ENCODE measurements at regions not wholly inside any gene's neighbourhood (a gene's known extent, or its start where the extent isn't known, plus 50 kb on each side); places are given as distances from the start of the nearest gene placed in this dataset.
"Not testable (repeated sequence)": the region's sequence is repeated elsewhere in the genome, so short reads cannot be mapped to it uniquely, and the experiment has no call there.

DNA sequence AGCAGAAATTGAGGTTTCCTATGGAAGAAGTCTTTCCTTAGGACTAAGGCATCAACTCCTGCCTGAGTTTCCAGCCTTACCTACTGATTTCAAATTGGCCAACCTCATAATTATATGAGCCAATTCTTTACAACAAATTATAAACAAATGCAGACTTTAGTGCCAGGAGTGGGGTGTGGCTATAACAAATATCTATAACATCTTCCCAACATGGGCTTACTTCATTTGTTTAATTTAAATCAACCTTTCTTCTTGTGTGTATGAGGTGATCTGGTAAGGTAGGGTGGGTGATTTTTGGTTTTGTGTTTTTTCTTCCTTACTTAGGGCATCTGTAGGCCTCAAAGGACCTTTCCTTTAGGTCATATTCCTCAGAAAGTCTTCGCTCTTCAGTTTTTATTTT is 354.9 kb downstream of the SHANK2 start:
- no peaks in the 10 kb centered on the region for H3K36me3 Mint-ChIP-seq (ENCODE audit: low read depth)

DNA sequence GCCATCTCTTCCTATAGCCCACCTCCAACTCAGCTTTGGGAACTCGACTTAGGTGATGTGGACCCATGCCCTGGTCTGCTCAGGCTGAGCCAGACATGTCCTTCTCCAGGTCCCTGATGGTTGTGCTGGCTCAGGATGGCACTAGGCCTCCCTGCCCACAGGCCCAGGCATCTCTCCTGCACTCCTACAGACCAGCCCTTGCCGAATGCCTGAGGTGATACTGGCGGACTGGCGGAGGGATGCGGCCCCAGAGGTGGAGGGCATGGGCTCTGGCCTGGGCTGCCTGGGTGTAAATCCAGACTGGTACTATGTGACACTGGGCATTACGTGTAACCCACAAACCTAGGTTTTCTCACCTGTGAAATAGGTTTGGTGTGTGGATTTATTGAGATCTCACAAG is 352.8 kb downstream of the SHANK2 start:
- intact Hi-C loops (cut with micrococcal nuclease) = no loop called here
- TF ChIP-seq, protein P1, sequence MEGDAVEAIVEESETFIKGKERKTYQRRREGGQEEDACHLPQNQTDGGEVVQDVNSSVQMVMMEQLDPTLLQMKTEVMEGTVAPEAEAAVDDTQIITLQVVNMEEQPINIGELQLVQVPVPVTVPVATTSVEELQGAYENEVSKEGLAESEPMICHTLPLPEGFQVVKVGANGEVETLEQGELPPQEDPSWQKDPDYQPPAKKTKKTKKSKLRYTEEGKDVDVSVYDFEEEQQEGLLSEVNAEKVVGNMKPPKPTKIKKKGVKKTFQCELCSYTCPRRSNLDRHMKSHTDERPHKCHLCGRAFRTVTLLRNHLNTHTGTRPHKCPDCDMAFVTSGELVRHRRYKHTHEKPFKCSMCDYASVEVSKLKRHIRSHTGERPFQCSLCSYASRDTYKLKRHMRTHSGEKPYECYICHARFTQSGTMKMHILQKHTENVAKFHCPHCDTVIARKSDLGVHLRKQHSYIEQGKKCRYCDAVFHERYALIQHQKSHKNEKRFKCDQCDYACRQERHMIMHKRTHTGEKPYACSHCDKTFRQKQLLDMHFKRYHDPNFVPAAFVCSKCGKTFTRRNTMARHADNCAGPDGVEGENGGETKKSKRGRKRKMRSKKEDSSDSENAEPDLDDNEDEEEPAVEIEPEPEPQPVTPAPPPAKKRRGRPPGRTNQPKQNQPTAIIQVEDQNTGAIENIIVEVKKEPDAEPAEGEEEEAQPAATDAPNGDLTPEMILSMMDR (IDR thresholded peaks at IDR 0.05) = no peak
- no peak overlapping the region for H3K27ac Mint-ChIP-seq
- ChIA-PET POLR2A (no interaction called here), CTCF (no interaction called here)
- no peak overlapping the region for H3K4me3 Mint-ChIP-seq
- no peak for DNase-seq
- no peaks in the 10 kb centered on the region for H3K27me3 Mint-ChIP-seq
- ATAC-seq (ENCODE audit: low read depth) = no peak
- H3K9me3 Mint-ChIP-seq = peaks cover 10% of the 10 kb centered on the region
- H3K36me3 Mint-ChIP-seq (ENCODE audit: low read depth) = no peaks in the 10 kb centered on the region
- H3K4me1 Mint-ChIP-seq = no peaks in the 10 kb centered on the region

More for the DNA sequence above, 354.9 kb downstream of the SHANK2 start:
- Mint-ChIP-seq H3K27me3 (no peaks in the 10 kb centered on the region), H3K4me1 (no peaks in the 10 kb centered on the region), H3K9me3 (peaks cover 10% of the 10 kb centered on the region), H3K4me3 (no peak overlapping the region), H3K27ac (no peak overlapping the region)
- intact Hi-C loops (cut with micrococcal nuclease) = no loop called here
- TF ChIP-seq, protein P1 (IDR thresholded peaks at IDR 0.05) = no peak
- no peak for DNase-seq
- no peak for ATAC-seq (ENCODE audit: low read depth)
- POLR2A ChIA-PET = no interaction called here
- CTCF ChIA-PET = no interaction called here

- no peaks in the 10 kb centered on the region for H3K4me1 Mint-ChIP-seq
- POLR2A ChIA-PET = no interaction called here
Observed at GRCh38 chr11:70900540-70900939, 351.8 kb downstream of the SHANK2 start.

GRCh38 chr11:70901951-70902521 is 350.3 kb downstream of the SHANK2 start:
- intact Hi-C loops (cut with micrococcal nuclease) = no loop called here
- Mint-ChIP-seq H3K4me3 (no peak overlapping the region), H3K36me3 (ENCODE audit: low read depth) (no peaks in the 10 kb centered on the region), H3K4me1 (no peaks in the 10 kb centered on the region), H3K27ac (no peak overlapping the region), H3K27me3 (no peaks in the 10 kb centered on the region), H3K9me3 (peaks cover 5% of the 10 kb centered on the region)
- POLR2A ChIA-PET = no interaction called here
- DNase-seq = no peak
- no peak for ATAC-seq (ENCODE audit: low read depth)
- CTCF ChIA-PET = no interaction called here
- TF ChIP-seq, protein P1 (IDR thresholded peaks at IDR 0.05) = no peak

More at GRCh38 chr11:70900540-70900939, 351.8 kb downstream of the SHANK2 start:
- H3K4me3 Mint-ChIP-seq = no peak overlapping the region
- no peak overlapping the region for H3K27ac Mint-ChIP-seq
- H3K27me3 Mint-ChIP-seq = no peaks in the 10 kb centered on the region
- ATAC-seq (ENCODE audit: low read depth) = no peak
- peaks cover 10% of the 10 kb centered on the region for H3K9me3 Mint-ChIP-seq
- DNase-seq = no peak
- no peaks in the 10 kb centered on the region for H3K36me3 Mint-ChIP-seq (ENCODE audit: low read depth)
- CTCF ChIA-PET = no interaction called here
- intact Hi-C loops (cut with micrococcal nuclease) = no loop called here
- TF ChIP-seq, protein P1 (IDR thresholded peaks at IDR 0.05) = no peak

DNA sequence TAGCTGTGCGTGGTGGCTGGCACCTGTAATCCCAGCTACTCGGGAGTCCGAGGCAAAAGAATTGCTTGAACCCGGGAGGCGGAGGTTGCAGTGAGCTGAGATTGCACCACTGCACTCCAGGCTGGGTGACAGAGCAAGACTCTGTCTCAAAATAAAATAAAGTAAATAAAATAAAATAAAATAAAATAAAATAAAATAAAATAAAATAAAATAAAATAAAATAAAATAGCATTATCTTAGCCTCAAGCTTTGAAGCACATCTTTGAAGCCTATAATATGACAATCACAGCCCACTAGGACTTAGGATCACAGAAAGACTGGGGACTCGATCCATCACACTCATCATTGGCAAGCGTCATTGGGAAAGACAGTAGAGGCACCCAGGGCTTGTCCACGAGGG is 349.1 kb downstream of the SHANK2 start:
- H3K9me3 Mint-ChIP-seq; POLR2A ChIA-PET; H3K27me3 Mint-ChIP-seq; H3K27ac Mint-ChIP-seq; H3K36me3 Mint-ChIP-seq (ENCODE audit: low read depth); ATAC-seq (ENCODE audit: low read depth); H3K4me3 Mint-ChIP-seq; CTCF ChIA-PET; DNase-seq; H3K4me1 Mint-ChIP-seq; intact Hi-C loops (cut with micrococcal nuclease): not testable (repeated sequence)

- ATAC-seq (ENCODE audit: low read depth) (no peak), DNase-seq (no peak)
- ChIA-PET POLR2A (no interaction called here), CTCF (no interaction called here)
- Mint-ChIP-seq H3K9me3 (no peaks in the 10 kb centered on the region), H3K36me3 (ENCODE audit: low read depth) (no peaks in the 10 kb centered on the region), H3K27me3 (peaks cover 6% of the 10 kb centered on the region), H3K4me1 (no peaks in the 10 kb centered on the region), H3K27ac (no peak overlapping the region), H3K4me3 (no peak overlapping the region)
- TF ChIP-seq, protein P1 (IDR thresholded peaks at IDR 0.05) = no peak
- intact Hi-C loops (cut with micrococcal nuclease) = no loop called here
Observed at GRCh38 chr11:70906101-70906500, 346.3 kb downstream of the SHANK2 start.
